ENCODE measurements at regions not wholly inside any gene's neighbourhood (a gene's known extent, or its start where the extent isn't known, plus 50 kb on each side); places are given as distances from the start of the nearest gene placed in this dataset.

DNA sequence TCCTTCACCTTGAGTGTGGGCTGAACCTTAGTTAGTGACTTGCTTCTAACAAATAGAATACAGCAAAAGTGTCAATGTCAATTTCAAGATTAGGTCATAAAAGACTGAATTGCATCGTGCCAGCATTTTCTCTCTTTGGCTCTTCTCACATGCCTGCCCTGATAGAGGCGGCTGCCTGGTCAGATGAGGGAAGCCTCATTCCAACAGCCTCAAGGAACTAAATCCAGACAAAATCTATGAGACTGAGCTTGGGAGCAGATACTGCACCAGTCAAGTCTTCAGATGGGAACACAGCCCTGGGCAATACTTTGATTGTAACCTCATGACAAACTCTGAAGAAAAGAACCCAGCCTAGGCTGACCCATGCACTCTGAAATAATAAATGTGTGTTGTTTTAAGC, 63.5 kb upstream of the MFGE8 start:
- TF ChIP-seq, protein P1, sequence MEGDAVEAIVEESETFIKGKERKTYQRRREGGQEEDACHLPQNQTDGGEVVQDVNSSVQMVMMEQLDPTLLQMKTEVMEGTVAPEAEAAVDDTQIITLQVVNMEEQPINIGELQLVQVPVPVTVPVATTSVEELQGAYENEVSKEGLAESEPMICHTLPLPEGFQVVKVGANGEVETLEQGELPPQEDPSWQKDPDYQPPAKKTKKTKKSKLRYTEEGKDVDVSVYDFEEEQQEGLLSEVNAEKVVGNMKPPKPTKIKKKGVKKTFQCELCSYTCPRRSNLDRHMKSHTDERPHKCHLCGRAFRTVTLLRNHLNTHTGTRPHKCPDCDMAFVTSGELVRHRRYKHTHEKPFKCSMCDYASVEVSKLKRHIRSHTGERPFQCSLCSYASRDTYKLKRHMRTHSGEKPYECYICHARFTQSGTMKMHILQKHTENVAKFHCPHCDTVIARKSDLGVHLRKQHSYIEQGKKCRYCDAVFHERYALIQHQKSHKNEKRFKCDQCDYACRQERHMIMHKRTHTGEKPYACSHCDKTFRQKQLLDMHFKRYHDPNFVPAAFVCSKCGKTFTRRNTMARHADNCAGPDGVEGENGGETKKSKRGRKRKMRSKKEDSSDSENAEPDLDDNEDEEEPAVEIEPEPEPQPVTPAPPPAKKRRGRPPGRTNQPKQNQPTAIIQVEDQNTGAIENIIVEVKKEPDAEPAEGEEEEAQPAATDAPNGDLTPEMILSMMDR (IDR thresholded peaks at IDR 0.05), result no peak
- TF ChIP-seq POLR2A (IDR thresholded peaks at IDR 0.05), result no peak

Data from Peyer's patch (tissue), 4 donors.